ENCODE measurements at regions not wholly inside any gene's neighbourhood (a gene's known extent, or its start where the extent isn't known, plus 50 kb on each side); places are given as distances from the start of the nearest gene placed in this dataset.
"Not testable (repeated sequence)": the region's sequence is repeated elsewhere in the genome, so short reads cannot be mapped to it uniquely, and the experiment has no call there.

DNA sequence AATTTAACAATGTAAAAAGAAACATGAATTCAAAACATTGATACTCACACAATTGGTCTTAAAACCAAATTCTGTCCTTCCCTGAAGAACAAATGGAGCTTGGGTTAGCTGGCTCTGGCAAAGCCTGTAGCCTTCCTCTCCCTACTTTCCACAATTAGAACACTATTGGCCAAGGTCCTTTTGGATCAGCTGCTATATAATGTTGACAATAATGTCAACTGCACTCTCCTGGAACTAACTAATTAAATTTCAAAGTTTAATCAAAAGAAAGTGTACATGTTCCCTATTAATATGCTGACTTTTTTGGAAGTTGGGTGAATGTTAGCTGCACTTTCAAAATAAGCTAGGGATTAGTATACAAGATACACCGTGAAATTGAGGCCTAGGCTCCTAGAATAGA lies 440.1 kb upstream of the NFE2L3 start:
- DNase-seq (ENCODE audit: low read depth in 3 of 3): no peak

GRCh38 chr7:25712500-25712899 lies 439.5 kb upstream of the NFE2L3 start:
- DNase-seq (ENCODE audit: low read depth in 3 of 3): no peak

DNA sequence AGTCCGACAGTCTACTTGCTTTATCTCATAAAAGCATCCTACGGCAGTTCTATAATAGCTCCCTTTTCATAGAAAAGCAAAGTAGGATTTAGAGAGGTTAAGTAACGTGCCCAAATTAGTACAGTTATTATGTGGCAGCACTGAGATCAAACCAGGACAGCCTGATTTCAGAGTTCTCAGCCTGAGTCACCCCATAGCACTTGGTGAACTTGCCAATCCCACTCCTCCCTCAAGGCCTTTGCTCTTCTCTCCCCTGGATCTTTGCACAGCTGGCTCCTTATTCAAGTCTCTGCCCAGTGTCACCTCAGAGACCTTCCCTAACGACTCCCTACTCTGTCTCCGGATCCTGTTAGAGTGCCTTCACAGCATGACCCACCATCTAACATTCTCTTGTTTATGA lies 438.0 kb upstream of the NFE2L3 start:
- no peak for DNase-seq (ENCODE audit: low read depth in 3 of 3)

DNA sequence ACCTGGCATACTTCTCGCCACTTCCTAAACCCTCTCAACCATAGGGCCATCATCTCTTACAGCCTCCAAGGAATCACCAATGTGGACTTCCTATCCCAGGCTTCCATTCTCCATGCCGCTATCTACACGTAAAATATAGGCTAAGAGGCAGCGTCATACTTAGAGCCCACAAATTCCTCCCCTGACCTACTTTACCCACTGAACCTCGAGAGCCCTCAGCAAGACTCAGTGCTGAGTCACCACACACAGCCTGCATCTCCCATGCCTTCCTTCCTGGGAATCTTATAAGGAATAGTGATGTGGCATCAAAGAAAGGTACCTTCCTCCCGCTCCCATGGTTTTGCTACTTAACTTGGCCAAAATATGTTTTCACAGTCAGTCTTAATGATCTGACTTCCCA lies 435.6 kb upstream of the NFE2L3 start:
- no peak for DNase-seq (ENCODE audit: low read depth in 3 of 3)

DNA sequence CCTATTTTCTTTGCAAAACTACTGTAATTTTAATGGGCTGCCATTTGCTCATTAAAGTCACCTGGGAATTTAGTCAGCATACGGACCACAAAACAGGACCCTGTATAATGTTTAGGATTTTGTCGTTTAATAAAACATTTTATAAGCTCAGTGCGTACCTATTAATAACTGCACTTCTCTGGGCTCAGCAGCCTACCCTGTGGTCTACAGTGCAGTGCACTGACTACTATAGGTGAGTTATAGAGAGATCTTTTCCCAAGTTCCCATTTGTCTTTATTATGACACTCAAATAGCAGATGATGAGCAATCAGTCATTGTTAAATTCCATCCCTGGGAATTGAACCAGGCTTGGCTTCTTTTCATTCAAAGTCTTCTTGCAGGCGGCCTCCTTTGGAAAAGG lies 433.4 kb upstream of the NFE2L3 start:
- DNase-seq (ENCODE audit: low read depth in 3 of 3): no peak

GRCh38 chr7:25719190-25719896 lies 432.7 kb upstream of the NFE2L3 start:
- no peak for DNase-seq (ENCODE audit: low read depth in 3 of 3)

DNA sequence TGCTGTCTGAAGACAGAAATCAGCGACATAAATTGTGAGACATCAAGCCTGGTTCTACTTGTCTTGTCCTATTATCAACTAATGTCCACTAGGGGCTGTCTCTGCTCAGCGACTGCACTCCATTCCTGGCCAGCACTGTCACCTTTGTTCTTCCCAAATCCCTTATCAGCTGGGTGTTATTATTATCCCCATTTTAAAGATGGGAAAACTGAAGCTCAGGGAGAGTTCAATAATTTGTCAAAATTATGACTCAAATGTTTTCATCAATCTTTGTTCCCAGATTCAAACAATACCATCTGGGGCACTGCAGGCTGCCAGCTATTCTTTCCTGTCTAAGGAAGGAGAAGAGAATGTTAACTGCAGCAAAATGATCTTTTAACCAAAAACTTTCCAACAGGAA lies 431.6 kb upstream of the NFE2L3 start:
- DNase-seq (ENCODE audit: low read depth in 3 of 3): no peak

- DNase-seq (ENCODE audit: low read depth in 3 of 3): no peak
Observed at GRCh38 chr7:25722856-25723255, 429.1 kb upstream of the NFE2L3 start.

- DNase-seq (ENCODE audit: low read depth in 3 of 3): no peak
Observed at GRCh38 chr7:25725451-25725850, 426.5 kb upstream of the NFE2L3 start.

DNA sequence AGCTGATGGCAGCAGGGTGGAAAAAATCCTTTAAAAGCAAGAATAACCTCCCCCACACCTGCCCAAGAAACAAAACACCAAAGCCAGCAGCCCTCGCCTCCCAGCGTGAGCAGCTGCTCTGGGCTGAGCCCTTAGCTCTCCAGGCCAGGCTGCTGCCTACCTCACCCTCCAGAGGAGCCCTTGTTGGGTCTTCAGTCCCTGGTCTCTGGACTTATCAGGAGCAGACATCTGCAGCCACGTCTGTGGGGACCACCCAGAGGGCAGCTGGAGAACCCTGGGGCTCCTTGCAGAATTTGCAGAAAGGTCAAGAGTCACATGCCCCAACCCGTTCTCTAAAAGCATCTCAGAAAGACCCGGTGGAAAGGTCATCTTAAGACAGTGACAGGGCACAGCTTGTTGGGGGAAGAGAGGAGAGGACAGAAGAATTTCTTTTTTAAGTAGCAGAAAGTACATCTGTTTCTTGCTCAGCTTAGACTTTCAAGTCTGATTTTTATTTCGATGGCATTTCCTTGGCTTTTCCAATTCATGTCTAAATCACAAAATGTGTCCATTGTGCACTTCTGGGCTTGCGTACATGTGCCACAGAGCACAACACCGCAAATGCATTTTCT lies 425.7 kb upstream of the NFE2L3 start:
- no peak for DNase-seq (ENCODE audit: low read depth in 3 of 3)

DNA sequence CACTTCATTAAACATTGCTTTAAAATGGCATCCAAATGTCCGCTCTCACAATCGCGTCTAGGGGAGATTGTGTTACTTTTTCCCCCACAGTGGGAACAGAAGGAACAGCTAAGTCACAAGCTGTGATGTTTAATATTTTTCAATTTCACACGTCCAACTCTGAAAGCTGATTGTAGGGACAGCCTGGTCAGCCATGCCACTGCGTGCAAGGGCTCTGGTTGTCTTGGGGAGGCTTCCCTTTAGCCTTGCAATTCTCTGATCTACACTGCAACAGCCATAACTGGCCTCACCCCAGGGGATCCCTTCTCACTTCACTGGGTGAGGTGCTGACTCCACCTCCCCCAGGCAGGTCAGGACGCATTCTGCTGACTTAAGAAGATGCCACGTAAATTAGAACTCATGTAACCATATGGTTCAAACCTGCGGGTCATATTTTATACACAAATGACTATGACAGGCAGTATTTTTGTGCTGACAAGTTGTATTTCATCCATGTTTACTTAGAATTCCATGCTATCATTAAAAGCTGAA lies 425.2 kb upstream of the NFE2L3 start:
- DNase-seq (ENCODE audit: low read depth in 3 of 3): no peak

DNA sequence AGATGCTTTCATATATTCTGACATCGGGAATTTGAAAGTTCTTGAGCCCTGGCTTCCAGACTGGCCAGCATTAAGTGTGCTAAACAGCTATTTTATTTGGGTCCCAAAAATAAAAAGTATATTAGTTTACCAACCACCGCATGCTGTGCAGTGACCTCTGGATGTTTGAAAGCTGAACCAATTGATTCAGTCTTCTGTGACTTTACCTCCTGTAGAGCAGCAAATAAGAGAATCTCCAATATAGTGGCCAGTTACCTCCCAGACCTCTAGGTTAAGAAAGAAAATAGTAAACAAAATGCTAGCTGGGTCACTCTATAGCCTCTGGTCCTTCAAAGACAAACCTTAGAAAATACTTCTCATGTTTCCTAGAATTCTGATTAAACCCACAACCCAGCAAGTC lies 424.6 kb upstream of the NFE2L3 start:
- no peak for DNase-seq (ENCODE audit: low read depth in 3 of 3)

DNA sequence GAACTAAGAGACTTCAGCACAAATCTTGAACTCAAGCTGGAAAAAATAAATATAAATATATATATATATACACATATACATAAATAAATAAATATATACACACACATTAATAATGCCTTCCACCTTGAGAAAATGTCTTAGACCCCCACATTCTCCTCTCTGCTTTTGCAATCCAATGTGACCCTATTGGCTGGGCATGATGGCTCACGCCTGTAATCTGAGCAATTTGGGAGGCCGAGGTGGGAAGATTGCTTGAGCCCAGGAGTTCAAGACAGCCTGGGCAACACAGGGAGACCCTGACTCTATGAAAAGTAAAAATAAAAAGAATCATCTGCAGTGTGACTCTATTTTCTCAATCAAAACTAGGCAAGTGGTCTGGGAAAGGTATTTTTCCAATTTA lies 424.1 kb upstream of the NFE2L3 start:
- DNase-seq (ENCODE audit: low read depth in 3 of 3): no peak

GRCh38 chr7:25731068-25731845 lies 420.7 kb upstream of the NFE2L3 start:
- DNase-seq (ENCODE audit: low read depth in 3 of 3): no peak

DNA sequence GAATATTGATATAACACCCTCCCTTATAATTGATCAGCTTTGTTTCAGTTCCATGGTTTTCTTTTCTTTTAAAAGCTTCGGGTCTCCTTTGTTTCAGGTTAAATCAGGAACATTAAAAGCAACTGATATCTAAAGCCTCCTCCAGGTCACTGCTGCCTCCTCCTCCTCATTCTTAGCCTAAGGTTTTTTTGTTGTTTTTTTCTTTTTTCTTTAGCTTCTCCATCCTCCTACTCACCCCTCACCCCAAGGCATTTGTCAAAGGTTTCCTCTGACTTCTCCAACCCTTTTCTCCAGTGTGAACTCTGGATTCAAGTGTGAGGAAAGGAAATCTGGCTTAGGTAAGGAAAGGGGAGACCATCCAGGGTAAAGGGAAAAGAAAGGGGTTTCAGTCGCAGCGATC lies 420.2 kb upstream of the NFE2L3 start:
- DNase-seq (ENCODE audit: low read depth in 3 of 3): no peak

DNA sequence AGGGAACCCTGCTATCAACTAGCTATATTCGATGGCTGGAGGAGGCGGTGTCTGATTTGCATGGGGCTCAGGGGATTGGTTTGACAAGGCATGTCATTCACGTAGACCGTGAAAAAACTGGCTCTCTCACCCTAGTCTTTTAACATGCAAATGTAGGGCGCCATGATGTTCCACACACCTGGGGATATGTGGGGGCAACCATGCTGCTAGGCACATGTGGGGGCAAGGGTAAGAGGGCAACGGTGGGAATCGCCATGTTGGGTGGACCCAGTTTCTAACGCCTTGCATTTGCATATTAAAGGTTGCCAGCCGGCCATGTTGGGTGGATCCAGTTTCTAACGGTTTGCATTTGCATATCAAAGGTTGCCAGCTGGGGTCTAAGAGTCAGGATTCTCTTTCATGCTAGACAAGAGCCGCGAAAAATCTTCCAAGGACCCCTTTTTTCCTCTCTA lies 419.2 kb upstream of the NFE2L3 start:
- DNase-seq (ENCODE audit: low read depth in 3 of 3): no peak

DNA sequence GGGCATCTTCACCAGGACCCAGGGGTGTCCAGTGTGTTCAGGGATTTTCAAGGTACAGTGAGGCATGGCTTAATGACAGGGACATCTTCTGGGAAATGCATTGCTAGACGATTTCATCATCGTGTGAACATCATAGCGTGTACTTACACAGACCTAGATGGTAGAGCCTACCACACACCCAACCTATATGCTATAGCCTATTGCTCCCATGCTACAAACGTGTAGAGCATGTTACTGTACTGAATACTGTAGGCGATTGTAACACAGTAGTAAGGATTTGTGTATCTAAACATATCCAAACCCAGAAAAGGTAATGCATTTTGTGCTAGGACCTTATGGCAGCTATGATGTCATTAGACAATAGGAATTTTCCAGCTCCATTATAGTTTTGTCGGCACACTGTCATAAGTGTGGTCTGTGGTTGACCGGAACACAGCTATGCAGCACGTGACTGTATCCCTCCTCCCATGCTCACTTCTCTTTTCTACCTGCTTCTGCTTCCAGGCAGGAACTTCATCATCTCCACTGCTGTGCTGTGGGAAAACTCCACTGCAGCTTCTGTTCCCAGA lies 416.2 kb upstream of the NFE2L3 start:
- no peak for DNase-seq (ENCODE audit: low read depth in 3 of 3)

DNA sequence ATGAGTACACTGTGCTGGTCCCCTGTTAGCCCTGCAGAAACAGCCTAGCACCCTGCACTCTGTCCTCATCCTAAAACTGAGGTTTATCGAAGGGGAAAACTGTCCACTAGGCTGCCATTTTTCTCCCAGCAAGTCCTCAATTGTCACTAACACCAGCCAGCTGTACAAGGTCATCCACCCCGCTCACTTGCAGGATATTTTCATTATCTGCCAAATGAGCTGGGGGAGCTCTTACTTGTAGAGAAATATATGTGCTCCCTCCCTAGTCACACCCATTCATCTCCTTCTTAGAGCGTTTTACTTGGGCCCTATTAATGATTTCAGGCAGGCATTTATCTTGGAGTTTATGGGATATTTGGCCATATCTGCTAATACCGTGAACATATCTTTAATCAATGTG lies 413.5 kb upstream of the NFE2L3 start:
- DNase-seq (ENCODE audit: low read depth in 3 of 3): no peak

- DNase-seq (ENCODE audit: low read depth in 3 of 3): no peak
Observed at GRCh38 chr7:25739143-25739542, 412.9 kb upstream of the NFE2L3 start.

GRCh38 chr7:25742316-25742715 lies 409.7 kb upstream of the NFE2L3 start:
- no peak for DNase-seq (ENCODE audit: low read depth in 3 of 3)

- not testable (repeated sequence) for DNase-seq (ENCODE audit: low read depth in 3 of 3)
Observed at GRCh38 chr7:25743670-25744451, 408.1 kb upstream of the NFE2L3 start.
